Activated CD8-positive, alpha-beta T cell treated with anti-CD3 and anti-CD28 coated beads for 36 hours (primary cell): ENCODE measurements at regions not wholly inside any gene's neighbourhood (a gene's known extent, or its start where the extent isn't known, plus 50 kb on each side); places are given as distances from the start of the nearest gene placed in this dataset.
"Not testable (repeated sequence)": the region's sequence is repeated elsewhere in the genome, so short reads cannot be mapped to it uniquely, and the experiment has no call there.

Source experiments
- ATAC-seq: fragments of 200-7000 bp; cut with Tn5 transposase; one replicate; pipeline ENCODE4 v1.10.0; 2021; ENCODE audit warnings: mild to moderate bottlenecking, moderate library complexity
- CTCF ChIA-PET: fragments of 350-600 bp; sonication (Branson Sonifier 250); formaldehyde crosslinking; loops from one replicate; lab custom pipeline; 2021; ENCODE audit warnings: antibody characterized with exemption; lab: Charles Lee
- POLR2A ChIA-PET: fragments of 350-600 bp; sonication (Branson Sonifier 250); formaldehyde crosslinking; loops from one replicate; lab custom pipeline; 2021; ENCODE audit warnings: antibody characterized with exemption; lab: Charles Lee
- DNase-seq: peaks from one replicate; pipeline ENCODE4 v3.0.0-alpha.2; 2020
- H3K27ac Mint-ChIP-seq: one replicate; pipeline ENCODE4 v1.8.0; 2021; ENCODE audit warnings: mild to moderate bottlenecking, mixed read lengths
- H3K27me3 Mint-ChIP-seq: one replicate; pipeline ENCODE4 v1.8.0; 2021; ENCODE audit warnings: mixed read lengths
- H3K36me3 Mint-ChIP-seq: one replicate; pipeline ENCODE4 v1.8.0; 2021; ENCODE audit warnings: low read depth, mixed read lengths
- H3K4me1 Mint-ChIP-seq: one replicate; pipeline ENCODE4 v1.8.0; 2021; ENCODE audit warnings: low read depth, mixed read lengths
- H3K4me3 Mint-ChIP-seq: one replicate; pipeline ENCODE4 v1.8.0; 2021; ENCODE audit warnings: mild to moderate bottlenecking, moderate library complexity, mixed read lengths
- H3K9me3 Mint-ChIP-seq: one replicate; pipeline ENCODE4 v1.8.0; 2021; ENCODE audit warnings: mixed read lengths
- intact Hi-C: fragments of 100-400 bp; cut with micrococcal nuclease; formaldehyde crosslinking; loops from one replicate; pipeline ENCODE4 v1.10.0; 2022
- TF ChIP-seq, protein P1 (sequence below): fragments of 200-600 bp; IDR thresholded peaks from one replicate; pipeline ENCODE4 v1.8.0; 2022; ENCODE audit warnings: antibody characterized with exemption, mild to moderate bottlenecking

DNA sequence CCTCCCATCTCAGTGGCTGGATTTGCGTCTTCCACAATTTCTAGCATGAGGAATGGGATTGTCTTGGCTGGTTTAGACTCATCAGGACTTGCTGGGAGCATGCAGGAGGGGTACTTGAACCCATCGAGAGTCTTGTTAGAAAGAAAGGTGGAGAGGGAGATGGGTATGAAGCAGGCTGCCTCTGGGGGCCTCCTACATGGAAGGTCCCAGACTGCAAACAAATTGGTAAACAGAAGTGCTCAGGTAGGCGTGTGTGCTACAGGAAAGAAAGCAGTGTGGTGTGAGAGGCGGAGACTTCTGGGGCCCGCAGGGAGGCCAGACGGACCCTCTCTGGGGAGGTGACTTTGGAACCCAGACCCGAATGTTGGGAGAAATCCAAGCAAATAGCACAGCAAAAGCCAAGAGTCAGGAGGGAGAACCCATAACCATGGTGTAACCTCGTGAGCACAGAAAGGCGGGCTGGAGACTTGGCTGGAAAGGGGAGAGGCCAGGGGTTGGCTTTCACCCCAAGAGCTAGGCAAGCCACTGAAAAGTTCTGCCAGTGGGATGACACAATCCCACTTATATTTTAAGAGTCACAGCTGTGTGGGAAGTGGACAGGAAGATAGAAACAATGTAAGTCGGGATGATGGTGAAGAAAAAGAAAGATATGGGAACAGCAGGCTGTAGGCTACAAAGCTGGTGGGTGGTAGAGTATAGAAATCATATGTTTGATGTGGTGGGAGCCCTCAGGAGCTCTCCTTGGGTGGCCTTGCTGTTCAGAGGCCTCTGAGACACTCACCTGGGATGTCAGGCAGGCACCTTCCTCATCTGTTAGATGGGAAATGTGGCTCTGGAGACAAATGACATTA lies 130.1 kb upstream of the PRR20G start:
- H3K36me3 Mint-ChIP-seq: no peaks in the 10 kb centered on the region
- H3K9me3 Mint-ChIP-seq: no peaks in the 10 kb centered on the region
- TF ChIP-seq, protein P1, sequence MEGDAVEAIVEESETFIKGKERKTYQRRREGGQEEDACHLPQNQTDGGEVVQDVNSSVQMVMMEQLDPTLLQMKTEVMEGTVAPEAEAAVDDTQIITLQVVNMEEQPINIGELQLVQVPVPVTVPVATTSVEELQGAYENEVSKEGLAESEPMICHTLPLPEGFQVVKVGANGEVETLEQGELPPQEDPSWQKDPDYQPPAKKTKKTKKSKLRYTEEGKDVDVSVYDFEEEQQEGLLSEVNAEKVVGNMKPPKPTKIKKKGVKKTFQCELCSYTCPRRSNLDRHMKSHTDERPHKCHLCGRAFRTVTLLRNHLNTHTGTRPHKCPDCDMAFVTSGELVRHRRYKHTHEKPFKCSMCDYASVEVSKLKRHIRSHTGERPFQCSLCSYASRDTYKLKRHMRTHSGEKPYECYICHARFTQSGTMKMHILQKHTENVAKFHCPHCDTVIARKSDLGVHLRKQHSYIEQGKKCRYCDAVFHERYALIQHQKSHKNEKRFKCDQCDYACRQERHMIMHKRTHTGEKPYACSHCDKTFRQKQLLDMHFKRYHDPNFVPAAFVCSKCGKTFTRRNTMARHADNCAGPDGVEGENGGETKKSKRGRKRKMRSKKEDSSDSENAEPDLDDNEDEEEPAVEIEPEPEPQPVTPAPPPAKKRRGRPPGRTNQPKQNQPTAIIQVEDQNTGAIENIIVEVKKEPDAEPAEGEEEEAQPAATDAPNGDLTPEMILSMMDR: no peak
- CTCF ChIA-PET: interaction anchor here (1.4 kb wide), 1 partner anchor 12 kb away, joined by 5 read pairs; no protein-coding TSS in a partner anchor
- intact Hi-C loops: no loop called here
- H3K27ac Mint-ChIP-seq: no peak overlapping the region
- no peak for DNase-seq
- no peak overlapping the region for H3K4me3 Mint-ChIP-seq
- H3K4me1 Mint-ChIP-seq: no peaks in the 10 kb centered on the region
- POLR2A ChIA-PET: no interaction called here
- no peak for ATAC-seq
- H3K27me3 Mint-ChIP-seq: peaks cover 46% of the 10 kb centered on the region

DNA sequence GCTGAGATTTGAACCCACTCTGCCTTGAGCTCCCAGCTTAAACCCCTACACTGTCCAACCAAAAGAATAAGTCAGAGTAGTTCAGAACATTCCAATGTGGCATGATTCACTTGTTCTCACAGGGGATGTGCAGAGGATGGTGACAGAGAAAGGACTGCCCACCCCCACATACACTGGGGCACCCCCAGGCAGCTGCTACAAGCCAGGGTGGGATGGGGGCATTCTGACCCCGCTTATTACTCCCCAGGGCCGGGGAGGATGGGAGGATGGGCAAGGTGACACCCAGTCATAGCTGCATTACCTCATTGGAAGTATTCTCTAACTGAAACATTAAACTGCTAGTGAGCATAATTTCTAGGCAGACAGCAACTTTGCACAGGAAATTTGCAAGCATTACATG lies 126.0 kb upstream of the PRR20G start:
- ChIA-PET POLR2A (no interaction called here), CTCF (no interaction called here)
- intact Hi-C loops: no loop called here
- TF ChIP-seq, protein P1: no peak
- ATAC-seq (no peak), DNase-seq (no peak)
- Mint-ChIP-seq H3K4me1 (no peaks in the 10 kb centered on the region), H3K9me3 (no peaks in the 10 kb centered on the region), H3K27me3 (peaks cover 43% of the 10 kb centered on the region), H3K4me3 (no peak overlapping the region), H3K27ac (no peak overlapping the region), H3K36me3 (no peaks in the 10 kb centered on the region)

DNA sequence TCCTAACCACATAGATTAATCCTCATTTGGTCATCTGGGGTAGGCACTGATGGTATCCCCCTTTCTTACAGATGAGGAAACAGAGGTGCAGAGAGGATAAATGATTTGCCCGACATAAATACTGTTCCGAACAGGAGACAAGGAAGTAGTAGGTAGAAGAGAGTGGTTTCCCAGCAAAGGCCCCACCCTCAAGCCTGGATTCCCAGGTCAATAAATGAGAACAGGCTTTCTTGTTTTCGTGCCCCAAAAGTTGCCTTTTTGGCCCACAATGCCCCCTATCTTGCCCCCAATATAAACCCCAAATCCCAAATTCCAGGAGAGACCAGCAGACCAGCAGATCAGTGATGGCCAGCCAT lies 125.5 kb upstream of the PRR20G start:
- no peaks in the 10 kb centered on the region for H3K36me3 Mint-ChIP-seq

DNA sequence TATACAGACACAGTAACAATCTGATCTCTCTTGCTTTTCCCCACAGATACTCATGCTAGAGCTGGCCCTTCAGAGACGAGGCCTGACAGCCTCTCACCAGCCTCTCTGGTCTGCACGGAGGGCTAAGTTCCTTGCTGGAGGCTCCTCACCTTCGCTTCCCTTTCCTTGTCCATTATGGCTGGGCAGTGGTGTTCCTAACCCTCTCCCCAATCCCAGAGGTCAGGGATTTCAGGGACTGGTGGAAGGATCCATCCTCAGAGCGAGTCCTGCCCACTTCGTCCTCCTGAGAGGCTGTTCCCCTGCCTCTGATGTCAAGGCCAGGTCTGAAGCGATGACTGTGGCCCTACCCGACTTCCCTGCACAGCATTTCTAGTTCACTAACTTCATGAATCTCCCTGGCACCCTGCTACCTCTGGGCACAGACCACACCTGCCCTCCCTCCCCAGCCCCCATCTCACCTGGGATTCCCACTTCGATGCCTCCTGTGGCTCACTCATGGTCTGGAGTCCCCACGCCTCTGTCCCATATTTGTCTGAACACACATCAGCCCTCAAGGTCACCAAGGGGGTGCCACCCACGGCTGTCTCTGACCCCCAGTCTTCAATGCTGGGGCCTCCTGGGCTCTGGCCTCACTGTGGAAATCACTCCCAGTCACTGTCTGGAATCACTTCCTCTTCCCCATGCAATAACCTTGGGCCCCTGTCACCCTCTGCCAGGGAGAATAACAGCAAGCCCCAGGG lies 124.9 kb upstream of the PRR20G start:
- Mint-ChIP-seq H3K4me3 (no peak overlapping the region), H3K27me3 (peaks cover 34% of the 10 kb centered on the region), H3K36me3 (no peaks in the 10 kb centered on the region), H3K4me1 (no peaks in the 10 kb centered on the region), H3K9me3 (no peaks in the 10 kb centered on the region), H3K27ac (no peak overlapping the region)
- POLR2A ChIA-PET: no interaction called here
- no peak for DNase-seq
- intact Hi-C loops: no loop called here
- no peak for ATAC-seq
- TF ChIP-seq, protein P1: no peak
- CTCF ChIA-PET: no interaction called here

More for the DNA sequence above, 125.5 kb upstream of the PRR20G start:
- peaks cover 38% of the 10 kb centered on the region for H3K27me3 Mint-ChIP-seq
- CTCF ChIA-PET: no interaction called here
- no peaks in the 10 kb centered on the region for H3K4me1 Mint-ChIP-seq
- POLR2A ChIA-PET: no interaction called here
- H3K27ac Mint-ChIP-seq: no peak overlapping the region
- TF ChIP-seq, protein P1: no peak
- no peak for ATAC-seq
- intact Hi-C loops: no loop called here
- no peak for DNase-seq
- no peak overlapping the region for H3K4me3 Mint-ChIP-seq
- no peaks in the 10 kb centered on the region for H3K9me3 Mint-ChIP-seq

DNA sequence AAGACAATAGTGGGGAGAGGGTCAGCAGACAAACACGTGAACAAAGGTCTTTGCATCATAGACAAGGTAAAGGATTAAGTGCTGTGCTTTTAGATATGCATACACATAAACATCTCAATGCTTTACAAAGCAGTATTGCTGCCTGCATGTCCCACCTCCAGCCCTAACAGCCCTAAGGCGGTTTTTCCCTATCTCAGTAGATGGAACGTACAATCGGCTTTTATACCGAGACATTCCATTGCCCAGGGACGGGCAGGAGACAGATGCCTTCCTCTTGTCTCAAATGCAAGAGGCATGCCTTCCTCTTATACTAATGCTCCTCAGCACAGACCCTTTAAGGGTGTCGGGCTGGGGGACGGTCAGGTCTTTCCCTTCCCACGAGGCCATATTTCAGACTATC lies 124.0 kb upstream of the PRR20G start:
- peaks cover 29% of the 10 kb centered on the region for H3K27me3 Mint-ChIP-seq
- ATAC-seq, H3K4me3 Mint-ChIP-seq, H3K36me3 Mint-ChIP-seq, DNase-seq, CTCF ChIA-PET, intact Hi-C loops, H3K4me1 Mint-ChIP-seq, H3K9me3 Mint-ChIP-seq, POLR2A ChIA-PET, H3K27ac Mint-ChIP-seq: not testable (repeated sequence)
